Neural cell (in vitro differentiated cells): ENCODE measurements at regions not wholly inside any gene's neighbourhood (a gene's known extent, or its start where the extent isn't known, plus 50 kb on each side); places are given as distances from the start of the nearest gene placed in this dataset.

Experiments used
- H2AFZ ChIP-seq: fragments of 200-600, 300-800 bp; sonication (generic), shearing (Covaris generic); 2 replicates; pipeline ENCODE4 v1.6.0; 2014; ENCODE audit warnings: low read depth, mild to moderate bottlenecking, antibody characterized with exemption, low read length, moderate library complexity
- H3F3A ChIP-seq: fragments of 200-600 bp; shearing (Covaris generic); 2 replicates; pipeline ENCODE4 v1.6.1; 2016; ENCODE audit warnings: mild to moderate bottlenecking, moderate library complexity, mixed read lengths, antibody characterized with exemption, low read length; ENCODE audit not compliant: insufficient read depth, poor library complexity, severe bottlenecking
- H3K27ac ChIP-seq: fragments of 200-600, 300-800 bp; sonication (generic), shearing (Covaris generic); 2 replicates; pipeline ENCODE4 v1.5.1; 2014; ENCODE audit warnings: mild to moderate bottlenecking, low read length, moderate library complexity
- H3K27me3 ChIP-seq: fragments of 300-800, 200-600 bp; sonication (generic), shearing (Covaris generic); 2 replicates; pipeline ENCODE4 v1.6.0; 2014; ENCODE audit warnings: mild to moderate bottlenecking, low read depth, low read length, moderate library complexity; ENCODE audit not compliant: insufficient read depth
- H3K36me3 ChIP-seq: fragments of 300-800, 200-600 bp; sonication (generic), shearing (Covaris generic); 2 replicates; pipeline ENCODE4 v1.5.1; 2014; ENCODE audit warnings: mild to moderate bottlenecking, antibody characterized with exemption, low read length, moderate library complexity; ENCODE audit not compliant: insufficient read depth
- H3K4me2 ChIP-seq: fragments of 300-800, 200-600 bp; sonication (generic), shearing (Covaris generic); 2 replicates; pipeline ENCODE4 v1.6.0; 2014; ENCODE audit warnings: mild to moderate bottlenecking, low read length
- H3K4me3 ChIP-seq: fragments of 300-800, 200-600 bp; sonication (generic), shearing (Covaris generic); 2 replicates; pipeline ENCODE4 v1.5.1; 2014; ENCODE audit warnings: mild to moderate bottlenecking, low read length, moderate library complexity
- H3K79me2 ChIP-seq: fragments of 200-600 bp; shearing (Covaris generic); replicated peaks from 2 replicates; pipeline ENCODE4 v1.6.0; 2014; ENCODE audit warnings: mild to moderate bottlenecking, low read length, moderate library complexity; ENCODE audit not compliant: insufficient read depth
- H3K9ac ChIP-seq: fragments of 300-800, 200-600 bp; sonication (generic), shearing (Covaris generic); 2 replicates; pipeline ENCODE4 v1.6.1; 2016; ENCODE audit warnings: mild to moderate bottlenecking, low read length, mixed read lengths
- H3K9me2 ChIP-seq: fragments of 200-600 bp; shearing (Covaris generic); 2 replicates; pipeline ENCODE4 v1.6.1; 2016; ENCODE audit warnings: mild to moderate bottlenecking, low read length, mixed read lengths; ENCODE audit not compliant: insufficient read depth
- H3K9me3 ChIP-seq: fragments of 200-600, 300-800 bp; sonication (generic), shearing (Covaris generic); 2 replicates; pipeline ENCODE4 v1.6.1; 2016; ENCODE audit warnings: mild to moderate bottlenecking, mixed run types, low read length, moderate library complexity, mixed read lengths
- H4K20me1 ChIP-seq: fragments of 200-600 bp; shearing (Covaris generic); 2 replicates; pipeline ENCODE4 v1.6.1; 2016; ENCODE audit warnings: mild to moderate bottlenecking, mixed run types; ENCODE audit not compliant: insufficient read depth
- CTCF ChIP-seq: fragments of 450-650 bp; IDR thresholded peaks from 2 replicates; pipeline ENCODE4 v1.5.1; 2014; ENCODE audit warnings: antibody characterized with exemption, mild to moderate bottlenecking, moderate library complexity; ENCODE audit not compliant: poor library complexity, severe bottlenecking
- EP300 ChIP-seq: fragments of 450-650 bp; conservative IDR thresholded peaks from 2 replicates; pipeline ENCODE4 v1.6.1; 2014; ENCODE audit warnings: antibody characterized with exemption, mild to moderate bottlenecking, moderate library complexity; ENCODE audit not compliant: poor library complexity, severe bottlenecking
- EZH2 ChIP-seq: fragments of 200-600, 300-800 bp; shearing (Covaris generic), sonication (generic); IDR thresholded peaks from 2 replicates; pipeline ENCODE4 v1.6.1; 2014; ENCODE audit warnings: antibody characterized with exemption, low read length, borderline replicate concordance, mild to moderate bottlenecking; ENCODE audit not compliant: insufficient read depth, poor library complexity, severe bottlenecking
- MXI1 ChIP-seq: fragments of 450-650 bp; conservative IDR thresholded peaks from 2 replicates; pipeline ENCODE4 v1.6.1; 2014; ENCODE audit warnings: antibody characterized with exemption, mild to moderate bottlenecking; ENCODE audit not compliant: poor library complexity, severe bottlenecking
- POLR2AphosphoS5 ChIP-seq: IDR thresholded peaks from 2 replicates; pipeline ENCODE4 v1.6.1; 2012
- RAD21 ChIP-seq: fragments of 450-650 bp; conservative IDR thresholded peaks from 2 replicates; pipeline ENCODE4 v1.6.1; 2014; ENCODE audit warnings: antibody characterized with exemption, mild to moderate bottlenecking, moderate library complexity
- REST ChIP-seq: IDR thresholded peaks from 2 replicates; pipeline ENCODE4 v1.6.1; 2012; ENCODE audit warnings: borderline replicate concordance
- SMC3 ChIP-seq: fragments of 450-650 bp; conservative IDR thresholded peaks from 2 replicates; pipeline ENCODE4 v1.6.1; 2014; ENCODE audit warnings: antibody characterized with exemption, mild to moderate bottlenecking, moderate library complexity; ENCODE audit not compliant: poor library complexity
- TAF1 ChIP-seq: IDR thresholded peaks from 2 replicates; pipeline ENCODE4 v1.6.1; 2012; ENCODE audit warnings: low read depth

- no peak for TF ChIP-seq MXI1
- no peak for TF ChIP-seq EZH2
- no peak for TF ChIP-seq POLR2AphosphoS5
- no peak for TF ChIP-seq EP300
- TF ChIP-seq REST, result no peak
- no peak for TF ChIP-seq CTCF
- TF ChIP-seq SMC3, result no peak
- TF ChIP-seq RAD21, result no peak
- TF ChIP-seq TAF1, result no peak
- no peaks in the 10 kb centered on the region for H4K20me1 ChIP-seq
- H3K9me2 ChIP-seq, result no peaks in the 10 kb centered on the region
- no peak overlapping the region for H3K4me3 ChIP-seq
- H2AFZ ChIP-seq, result no peak overlapping the region
- no peaks in the 10 kb centered on the region for H3F3A ChIP-seq
- no peaks in the 10 kb centered on the region for H3K9me3 ChIP-seq
- H3K36me3 ChIP-seq, result no peaks in the 10 kb centered on the region
- H3K9ac ChIP-seq, result no peak overlapping the region
- no peak overlapping the region for H3K27ac ChIP-seq
- H3K27me3 ChIP-seq, result no peaks in the 10 kb centered on the region
- H3K79me2 ChIP-seq, result no peaks in the 10 kb centered on the region
- H3K4me2 ChIP-seq, result no peak overlapping the region
These were observed 491.7 kb upstream of the MEIS1 start for GRCh38 chr2:65943099-65943786.

GRCh38 chr2:65940856-65941255 is 494.1 kb upstream of the MEIS1 start:
- Histone ChIP-seq H3K4me2 (no peak overlapping the region), H3K9me3 (no peaks in the 10 kb centered on the region)

More at GRCh38 chr2:65940856-65941255, 494.1 kb upstream of the MEIS1 start:
- Histone ChIP-seq H3K79me2 (no peaks in the 10 kb centered on the region), H3K9me2 (no peaks in the 10 kb centered on the region), H3K9ac (no peak overlapping the region), H2AFZ (no peak overlapping the region), H3K27ac (no peak overlapping the region), H4K20me1 (no peaks in the 10 kb centered on the region), H3K4me3 (no peak overlapping the region), H3K27me3 (no peaks in the 10 kb centered on the region), H3K36me3 (no peaks in the 10 kb centered on the region), H3F3A (no peaks in the 10 kb centered on the region)
- TF ChIP-seq SMC3 (no peak), MXI1 (no peak), RAD21 (no peak), REST (no peak), CTCF (no peak), TAF1 (no peak), POLR2AphosphoS5 (no peak), EP300 (no peak), EZH2 (no peak)
